Gastrocnemius medialis (tissue), 4 donors: ENCODE measurements at regions not wholly inside any gene's neighbourhood (a gene's known extent, or its start where the extent isn't known, plus 50 kb on each side); places are given as distances from the start of the nearest gene placed in this dataset.

ENCODE experiments used
- POLR2A ChIP-seq, 2 donors: fragments of 450-650 bp; IDR thresholded peaks; one replicate each; pipeline ENCODE4 v1.6.1; 2017; ENCODE audit warnings: antibody characterized with exemption in 2 of 2, mild to moderate bottlenecking in 2 of 2, moderate library complexity in 2 of 2
- TF ChIP-seq, protein P1 (sequence below), 5 experiments: fragments of 450-650 bp in 3 of 5; fragments of 200-600 bp in 2 of 5; sonication (generic) in 2 of 5; IDR thresholded peaks in 4 of 5; conservative IDR thresholded peaks in 1 of 5; 1 replicate in 4 of 5; 2 replicates in 1 of 5; pipeline ENCODE4 v1.5.1; 2016 to 2019; ENCODE audit warnings: antibody characterized with exemption in 5 of 5, mild to moderate bottlenecking in 3 of 5, moderate library complexity in 3 of 5

DNA sequence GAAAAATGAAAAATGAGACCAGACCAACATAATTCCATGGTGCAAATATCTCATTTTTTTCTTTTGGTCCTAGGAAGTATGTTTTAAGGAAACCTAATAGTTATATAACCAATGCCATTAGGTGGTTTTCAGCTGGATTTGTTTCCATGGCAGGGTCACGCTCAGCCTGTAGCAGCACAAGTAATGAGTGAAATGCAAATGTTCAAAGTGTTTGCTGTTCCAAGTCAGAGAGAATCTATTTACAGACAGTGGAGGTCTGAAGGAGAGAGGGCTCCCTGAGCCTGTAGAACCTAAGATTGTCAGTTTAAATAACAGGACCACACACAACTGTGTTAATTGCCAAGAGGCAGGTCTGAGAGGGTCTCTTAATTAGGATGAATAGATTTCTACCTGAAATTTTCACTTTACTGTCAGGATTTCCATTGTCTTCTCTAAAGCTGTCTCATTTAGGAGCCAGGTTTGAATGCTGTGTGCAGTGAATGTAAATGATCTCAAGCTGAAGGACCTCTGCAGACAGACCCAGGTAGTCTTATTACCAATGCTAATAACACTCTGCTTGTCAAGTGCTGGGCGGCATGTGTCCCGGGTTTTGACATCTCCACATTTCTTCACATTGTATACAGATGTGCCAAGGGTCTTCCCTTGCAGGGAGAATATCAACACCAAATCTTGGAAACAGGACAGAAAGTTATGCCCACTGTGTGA is 317.3 kb upstream of the NECTIN3 start:
- TF ChIP-seq, protein P1, sequence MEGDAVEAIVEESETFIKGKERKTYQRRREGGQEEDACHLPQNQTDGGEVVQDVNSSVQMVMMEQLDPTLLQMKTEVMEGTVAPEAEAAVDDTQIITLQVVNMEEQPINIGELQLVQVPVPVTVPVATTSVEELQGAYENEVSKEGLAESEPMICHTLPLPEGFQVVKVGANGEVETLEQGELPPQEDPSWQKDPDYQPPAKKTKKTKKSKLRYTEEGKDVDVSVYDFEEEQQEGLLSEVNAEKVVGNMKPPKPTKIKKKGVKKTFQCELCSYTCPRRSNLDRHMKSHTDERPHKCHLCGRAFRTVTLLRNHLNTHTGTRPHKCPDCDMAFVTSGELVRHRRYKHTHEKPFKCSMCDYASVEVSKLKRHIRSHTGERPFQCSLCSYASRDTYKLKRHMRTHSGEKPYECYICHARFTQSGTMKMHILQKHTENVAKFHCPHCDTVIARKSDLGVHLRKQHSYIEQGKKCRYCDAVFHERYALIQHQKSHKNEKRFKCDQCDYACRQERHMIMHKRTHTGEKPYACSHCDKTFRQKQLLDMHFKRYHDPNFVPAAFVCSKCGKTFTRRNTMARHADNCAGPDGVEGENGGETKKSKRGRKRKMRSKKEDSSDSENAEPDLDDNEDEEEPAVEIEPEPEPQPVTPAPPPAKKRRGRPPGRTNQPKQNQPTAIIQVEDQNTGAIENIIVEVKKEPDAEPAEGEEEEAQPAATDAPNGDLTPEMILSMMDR (IDR thresholded peaks at IDR 0.05 in 4 of 5, conservative IDR thresholded peaks at IDR 0.05 in 1 of 5) = no peak
- TF ChIP-seq POLR2A (IDR thresholded peaks at IDR 0.05) = no peak
